ENCODE measurements at regions not wholly inside any gene's neighbourhood (a gene's known extent, or its start where the extent isn't known, plus 50 kb on each side); places are given as distances from the start of the nearest gene placed in this dataset.

DNA sequence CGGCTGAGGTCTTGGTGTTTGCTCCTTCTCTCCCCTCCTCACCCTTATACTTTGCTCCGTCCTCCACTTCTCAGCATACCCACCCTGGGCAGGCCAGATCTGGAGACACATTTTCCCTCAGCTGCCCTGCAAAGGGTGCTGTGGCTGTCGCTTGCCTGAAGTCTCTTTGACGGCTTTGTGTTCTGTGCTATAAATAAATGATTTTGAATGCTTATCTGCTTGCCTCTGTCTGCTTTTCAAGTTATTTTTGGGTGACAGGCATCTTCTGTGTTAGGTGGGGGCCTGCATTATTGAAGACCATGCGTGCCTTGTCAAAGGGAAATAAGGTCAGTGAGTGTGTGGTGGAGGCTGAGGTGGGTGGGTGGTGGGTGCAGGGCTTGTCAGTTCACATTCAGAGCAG lies 66.9 kb upstream of the KCND3 start:
- Histone ChIP-seq H3K9me3 (replicated peaks; ENCODE audit: control insufficient read depth, insufficient read depth, low read depth, low read length) (no peaks in the 10 kb centered on the region), H2AFZ (ENCODE audit: low read depth, low read length) (no peak overlapping the region), H3K4me2 (ENCODE audit: insufficient read depth, low read length) (no peak overlapping the region), H3K4me3 (no peak overlapping the region), H4K20me1 (replicated peaks; ENCODE audit: control insufficient read depth, insufficient read depth, low read length) (no peaks in the 10 kb centered on the region), H3K27me3 (ENCODE audit: control insufficient read depth in 2 of 2, insufficient read depth in 2 of 2, low read length in 2 of 2) (peaks cover 0 to 4% of the 10 kb centered on the region in 2 experiments; a peak in 2 of 5 replicates), H3K9me1 (ENCODE audit: control insufficient read depth, insufficient read depth, low read length) (no peaks in the 10 kb centered on the region), H3K9ac (ENCODE audit: insufficient read depth in 1 of 2, low read depth in 2 of 2, low read length in 2 of 2) (no peak overlapping the region), H3K79me2 (ENCODE audit: control insufficient read depth, insufficient read depth, low read length) (no peaks in the 10 kb centered on the region), H3K4me1 (replicated peaks in 1 of 2; ENCODE audit: control insufficient read depth in 2 of 2, insufficient read depth in 2 of 2, low read length in 2 of 2) (no peaks in the 10 kb centered on the region), H3K36me3 (ENCODE audit: control insufficient read depth, insufficient read depth, low read length) (no peaks in the 10 kb centered on the region), H3K27ac (ENCODE audit: extremely low read depth, low read depth, low read length) (no peak overlapping the region)
- CTCF ChIA-PET (ENCODE audit: low intra/inter-chr PET ratio): no interaction called here
- intact Hi-C loops (cut with micrococcal nuclease): no loop called here
- FAIRE-seq (no peak), DNase-seq (ENCODE audit: extremely low read depth in 1 of 4, low spot score in 3 of 4) (no peak), ATAC-seq (no peak)
- WGBS (ENCODE audit: insufficient coverage, low coverage, missing lambda C conversion rate): under 1% methylated on average over 5 of the region's 5 CpGs
- in situ Hi-C loops (cut with MboI): no loop called here
- BruUV-seq (replicated peaks): no TSS peak
- POLR2A ChIA-PET: no interaction called here
- TF ChIP-seq NR3C1 (CRISPR knock-in tag; IDR thresholded peaks at IDR 0.05) (no peak), CEBPG (CRISPR knock-in tag; IDR thresholded peaks at IDR 0.05) (no peak), CEBPG (tag; conservative IDR thresholded peaks at IDR 0.05 in 1 of 2, IDR thresholded peaks at IDR 0.05 in 1 of 2) (no peak), NFE2L1 (tag; IDR thresholded peaks at IDR 0.05; ENCODE audit: borderline replicate concordance, low read depth) (no peak), ZC3H4 (CRISPR knock-in tag; IDR thresholded peaks at IDR 0.05; ENCODE audit: borderline replicate concordance) (no peak), SNRNP70 (optimal IDR thresholded peaks at IDR 0.05; ENCODE audit: low read depth, low read length) (no peak), PCBP1 (IDR thresholded peaks at IDR 0.05; ENCODE audit: low read depth, low read length, poor library complexity, severe bottlenecking) (no peak)
- TF ChIP-seq, protein P1, sequence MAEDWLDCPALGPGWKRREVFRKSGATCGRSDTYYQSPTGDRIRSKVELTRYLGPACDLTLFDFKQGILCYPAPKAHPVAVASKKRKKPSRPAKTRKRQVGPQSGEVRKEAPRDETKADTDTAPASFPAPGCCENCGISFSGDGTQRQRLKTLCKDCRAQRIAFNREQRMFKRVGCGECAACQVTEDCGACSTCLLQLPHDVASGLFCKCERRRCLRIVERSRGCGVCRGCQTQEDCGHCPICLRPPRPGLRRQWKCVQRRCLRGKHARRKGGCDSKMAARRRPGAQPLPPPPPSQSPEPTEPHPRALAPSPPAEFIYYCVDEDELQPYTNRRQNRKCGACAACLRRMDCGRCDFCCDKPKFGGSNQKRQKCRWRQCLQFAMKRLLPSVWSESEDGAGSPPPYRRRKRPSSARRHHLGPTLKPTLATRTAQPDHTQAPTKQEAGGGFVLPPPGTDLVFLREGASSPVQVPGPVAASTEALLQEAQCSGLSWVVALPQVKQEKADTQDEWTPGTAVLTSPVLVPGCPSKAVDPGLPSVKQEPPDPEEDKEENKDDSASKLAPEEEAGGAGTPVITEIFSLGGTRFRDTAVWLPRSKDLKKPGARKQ (CRISPR knock-in tag; IDR thresholded peaks at IDR 0.05): no peak
- TF ChIP-seq, protein P2, sequence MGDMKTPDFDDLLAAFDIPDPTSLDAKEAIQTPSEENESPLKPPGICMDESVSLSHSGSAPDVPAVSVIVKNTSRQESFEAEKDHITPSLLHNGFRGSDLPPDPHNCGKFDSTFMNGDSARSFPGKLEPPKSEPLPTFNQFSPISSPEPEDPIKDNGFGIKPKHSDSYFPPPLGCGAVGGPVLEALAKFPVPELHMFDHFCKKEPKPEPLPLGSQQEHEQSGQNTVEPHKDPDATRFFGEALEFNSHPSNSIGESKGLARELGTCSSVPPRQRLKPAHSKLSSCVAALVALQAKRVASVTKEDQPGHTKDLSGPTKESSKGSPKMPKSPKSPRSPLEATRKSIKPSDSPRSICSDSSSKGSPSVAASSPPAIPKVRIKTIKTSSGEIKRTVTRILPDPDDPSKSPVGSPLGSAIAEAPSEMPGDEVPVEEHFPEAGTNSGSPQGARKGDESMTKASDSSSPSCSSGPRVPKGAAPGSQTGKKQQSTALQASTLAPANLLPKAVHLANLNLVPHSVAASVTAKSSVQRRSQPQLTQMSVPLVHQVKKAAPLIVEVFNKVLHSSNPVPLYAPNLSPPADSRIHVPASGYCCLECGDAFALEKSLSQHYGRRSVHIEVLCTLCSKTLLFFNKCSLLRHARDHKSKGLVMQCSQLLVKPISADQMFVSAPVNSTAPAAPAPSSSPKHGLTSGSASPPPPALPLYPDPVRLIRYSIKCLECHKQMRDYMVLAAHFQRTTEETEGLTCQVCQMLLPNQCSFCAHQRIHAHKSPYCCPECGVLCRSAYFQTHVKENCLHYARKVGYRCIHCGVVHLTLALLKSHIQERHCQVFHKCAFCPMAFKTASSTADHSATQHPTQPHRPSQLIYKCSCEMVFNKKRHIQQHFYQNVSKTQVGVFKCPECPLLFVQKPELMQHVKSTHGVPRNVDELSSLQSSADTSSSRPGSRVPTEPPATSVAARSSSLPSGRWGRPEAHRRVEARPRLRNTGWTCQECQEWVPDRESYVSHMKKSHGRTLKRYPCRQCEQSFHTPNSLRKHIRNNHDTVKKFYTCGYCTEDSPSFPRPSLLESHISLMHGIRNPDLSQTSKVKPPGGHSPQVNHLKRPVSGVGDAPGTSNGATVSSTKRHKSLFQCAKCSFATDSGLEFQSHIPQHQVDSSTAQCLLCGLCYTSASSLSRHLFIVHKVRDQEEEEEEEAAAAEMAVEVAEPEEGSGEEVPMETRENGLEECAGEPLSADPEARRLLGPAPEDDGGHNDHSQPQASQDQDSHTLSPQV (IDR thresholded peaks at IDR 0.05): no peak

Measured in K562 (cell line).